GM23338 (cell line): ENCODE measurements at regions not wholly inside any gene's neighbourhood (a gene's known extent, or its start where the extent isn't known, plus 50 kb on each side); places are given as distances from the start of the nearest gene placed in this dataset.

ENCODE experiments used
- ATAC-seq: fragments of 200-7000 bp; cut with Tn5 transposase; 3 replicates; pipeline ENCODE4 v1.9.1; 2020
- DNase-seq: peaks from one replicate; pipeline ENCODE4 v3.0.0-alpha.2; 2015; ENCODE audit warnings: low spot score
- H2AFZ ChIP-seq: fragments of 200-600 bp; sonication (generic); 2 replicates; pipeline ENCODE4 v1.8.0; 2016; ENCODE audit warnings: antibody characterized with exemption, mild to moderate bottlenecking, moderate library complexity
- H3F3A ChIP-seq: fragments of 200-600 bp; sonication (generic); replicated peaks from 2 replicates; pipeline ENCODE4 v1.8.0; 2017; ENCODE audit warnings: antibody characterized with exemption, mixed run types, low read depth
- H3K27ac ChIP-seq: fragments of 200-600 bp; sonication (generic); 2 replicates; pipeline ENCODE4 v1.6.1; 2016; ENCODE audit warnings: low read depth
- H3K27me3 ChIP-seq: fragments of 200-600 bp; sonication (generic); 2 replicates; pipeline ENCODE4 v1.8.0; 2016; ENCODE audit warnings: mild to moderate bottlenecking, mixed run types, moderate library complexity; ENCODE audit not compliant: insufficient read depth
- H3K36me3 ChIP-seq: fragments of 200-600 bp; sonication (generic); 2 replicates; pipeline ENCODE4 v1.8.0; 2016; ENCODE audit warnings: mild to moderate bottlenecking; ENCODE audit not compliant: insufficient read depth
- H3K4me1 ChIP-seq: fragments of 200-600 bp; sonication (generic); 2 replicates; pipeline ENCODE4 v1.8.0; 2016; ENCODE audit warnings: mild to moderate bottlenecking, moderate library complexity; ENCODE audit not compliant: insufficient read depth
- H3K4me2 ChIP-seq: fragments of 200-600 bp; sonication (generic); 2 replicates; pipeline ENCODE4 v1.7.1; 2017; ENCODE audit warnings: mixed run types
- H3K4me3 ChIP-seq: fragments of 200-600 bp; sonication (generic); 2 replicates; pipeline ENCODE4 v1.6.1; 2016; ENCODE audit warnings: mixed run types
- H3K79me2 ChIP-seq: fragments of 200-600 bp; sonication (generic); replicated peaks from 2 replicates; pipeline ENCODE4 v1.8.0; 2017; ENCODE audit warnings: mild to moderate bottlenecking; ENCODE audit not compliant: insufficient read depth
- H3K9me2 ChIP-seq: fragments of 200-600 bp; sonication (generic); 2 replicates; pipeline ENCODE4 v1.8.0; 2017; ENCODE audit not compliant: insufficient read depth
- H4K20me1 ChIP-seq: fragments of 200-600 bp; sonication (generic); replicated peaks from 2 replicates; pipeline ENCODE4 v1.8.0; 2017; ENCODE audit warnings: mild to moderate bottlenecking; ENCODE audit not compliant: insufficient read depth
- H3K27ac Mint-ChIP-seq: 2 replicates; pipeline ENCODE4 v1.8.0; 2020; ENCODE audit warnings: inconsistent platforms, mild to moderate bottlenecking, moderate library complexity, mixed read lengths
- H3K27me3 Mint-ChIP-seq: 3 replicates; pipeline ENCODE4 v1.8.0; 2022; ENCODE audit warnings: low read depth, mild to moderate bottlenecking, moderate library complexity, mixed read lengths, inconsistent platforms; ENCODE audit not compliant: insufficient read depth, poor library complexity
- H3K36me3 Mint-ChIP-seq: 3 replicates; pipeline ENCODE4 v1.8.0; 2021; ENCODE audit warnings: low read depth, mild to moderate bottlenecking, inconsistent platforms, moderate library complexity, mixed read lengths
- H3K4me1 Mint-ChIP-seq: 3 replicates; pipeline ENCODE4 v1.8.0; 2020; ENCODE audit warnings: mild to moderate bottlenecking, inconsistent platforms, mixed read lengths
- H3K4me3 Mint-ChIP-seq: 3 replicates; pipeline ENCODE4 v1.8.0; 2021; ENCODE audit warnings: moderate library complexity, mild to moderate bottlenecking, inconsistent platforms, mixed read lengths
- H3K9me3 Mint-ChIP-seq: 3 replicates; pipeline ENCODE4 v1.8.0; 2020; ENCODE audit warnings: moderate library complexity, mild to moderate bottlenecking, inconsistent platforms, mixed read lengths
- CREB1 ChIP-seq: fragments of 250-450 bp; sonication (Bioruptor Pico); IDR thresholded peaks from 2 replicates; pipeline ENCODE4 v1.5.0; 2020; ENCODE audit warnings: low read depth, mild to moderate bottlenecking, moderate library complexity
- CTCF ChIP-seq, 2 experiments: fragments of 200-600 bp in 1 of 2; sonication (generic) in 1 of 2; conservative IDR thresholded peaks; 2 replicates each; pipeline versions ENCODE4 v1.5.1 to v1.6.1; 2016 to 2017; ENCODE audit warnings: antibody characterized with exemption in 2 of 2, low read depth in 2 of 2, mild to moderate bottlenecking in 2 of 2, moderate library complexity in 1 of 2
- ETS1 ChIP-seq: IDR thresholded peaks from 2 replicates; pipeline ENCODE4 v1.6.1; 2016; ENCODE audit warnings: antibody characterized with exemption
- EZH2phosphoT487 ChIP-seq: fragments of 200-600 bp; sonication (generic); IDR thresholded peaks from one replicate; pipeline ENCODE4 v1.8.1; 2018; ENCODE audit warnings: antibody characterized with exemption; ENCODE audit not compliant: unreplicated experiment
- JUNB ChIP-seq: IDR thresholded peaks from one replicate; pipeline ENCODE4 v1.6.1; 2016; ENCODE audit warnings: antibody characterized with exemption; ENCODE audit not compliant: unreplicated experiment
- NANOG ChIP-seq: IDR thresholded peaks from 2 replicates; pipeline ENCODE4 v1.6.1; 2016; ENCODE audit warnings: antibody characterized with exemption, borderline replicate concordance
- POLR2AphosphoS5 ChIP-seq: IDR thresholded peaks from 2 replicates; pipeline ENCODE4 v1.6.1; 2016; ENCODE audit warnings: antibody characterized with exemption, low read depth
- REST ChIP-seq: IDR thresholded peaks from one replicate; pipeline ENCODE4 v1.6.1; 2018; ENCODE audit warnings: antibody characterized with exemption; ENCODE audit not compliant: unreplicated experiment
- STAT1 ChIP-seq: IDR thresholded peaks from one replicate; pipeline ENCODE4 v1.6.1; 2016; ENCODE audit warnings: antibody characterized with exemption; ENCODE audit not compliant: unreplicated experiment
- ZNF114 ChIP-seq: fragments of 250-450 bp; sonication (Bioruptor Pico); IDR thresholded peaks from 2 replicates; pipeline ENCODE4 v1.5.0; 2020; ENCODE audit warnings: mild to moderate bottlenecking, moderate library complexity
- ZNF331 ChIP-seq: fragments of 250-450 bp; sonication (Bioruptor Pico); IDR thresholded peaks from 2 replicates; pipeline ENCODE4 v1.5.0; 2020; ENCODE audit warnings: low read depth, mild to moderate bottlenecking, moderate library complexity
- ZNF462 ChIP-seq: fragments of 250-450 bp; sonication (Bioruptor Pico); IDR thresholded peaks from 2 replicates; pipeline ENCODE4 v1.5.0; 2020; ENCODE audit warnings: mild to moderate bottlenecking, moderate library complexity

GRCh38 chr13:33728271-33729037 lies 89.5 kb upstream of the RFC3 start (continued):
- no peak for TF ChIP-seq ZNF462 (CRISPR knock-in tag)
- no peak for TF ChIP-seq POLR2AphosphoS5
- TF ChIP-seq EZH2phosphoT487: no peak

- Mint-ChIP-seq H3K4me3 (no peak overlapping the region), H3K4me1 (no peaks in the 10 kb centered on the region), H3K9me3 (no peaks in the 10 kb centered on the region; the same call in 2 of the 3 replicates), H3K27me3 (no peaks in the 10 kb centered on the region), H3K27ac (no peak overlapping the region), H3K36me3 (no peaks in the 10 kb centered on the region)
- Histone ChIP-seq H3K9me2 (no peaks in the 10 kb centered on the region), H3F3A (no peaks in the 10 kb centered on the region), H4K20me1 (no peaks in the 10 kb centered on the region), H3K4me1 (no peaks in the 10 kb centered on the region), H3K79me2 (no peaks in the 10 kb centered on the region), H3K36me3 (no peaks in the 10 kb centered on the region), H3K27me3 (no peaks in the 10 kb centered on the region), H3K4me3 (no peak overlapping the region), H3K4me2 (no peak overlapping the region), H2AFZ (no peak overlapping the region), H3K27ac (no peak overlapping the region)
- DNase-seq (no peak), ATAC-seq (no peak)
- no peak for TF ChIP-seq JUNB
- TF ChIP-seq STAT1: no peak
- no peak for TF ChIP-seq CREB1 (CRISPR knock-in tag)
- no peak for TF ChIP-seq EZH2phosphoT487
- no peak for TF ChIP-seq REST
- no peak for TF ChIP-seq NANOG
- no peak for TF ChIP-seq ZNF331 (CRISPR knock-in tag)
- no peak for TF ChIP-seq ETS1
- no peak for TF ChIP-seq ZNF114 (CRISPR knock-in tag)
- no peak for TF ChIP-seq CTCF (conservative IDR thresholded peaks at IDR 0.05; ENCODE audit: low read depth in 2 of 2)
- TF ChIP-seq POLR2AphosphoS5: no peak
These were observed 87.8 kb upstream of the RFC3 start for GRCh38 chr13:33730147-33730546.
